ENCODE measurements at regions not wholly inside any gene's neighbourhood (a gene's known extent, or its start where the extent isn't known, plus 50 kb on each side); places are given as distances from the start of the nearest gene placed in this dataset.

GRCh38 chr11:119878990-119879389 lies 150.0 kb upstream of the NECTIN1 start (continued):
- TF ChIP-seq ZNF462 (CRISPR knock-in tag; IDR thresholded peaks at IDR 0.05): no peak
- TF ChIP-seq ETS1 (IDR thresholded peaks at IDR 0.05): no peak
- no peak for TF ChIP-seq ZNF114 (CRISPR knock-in tag; IDR thresholded peaks at IDR 0.05)

- Histone ChIP-seq H3K4me2 (no peak overlapping the region), H3K36me3 (ENCODE audit: insufficient read depth) (no peaks in the 10 kb centered on the region), H3F3A (replicated peaks; ENCODE audit: low read depth) (no peaks in the 10 kb centered on the region), H3K4me1 (ENCODE audit: insufficient read depth) (no peaks in the 10 kb centered on the region), H2AFZ (no peak overlapping the region), H3K79me2 (replicated peaks; ENCODE audit: insufficient read depth) (no peaks in the 10 kb centered on the region), H3K27ac (ENCODE audit: low read depth) (no peak overlapping the region), H3K27me3 (ENCODE audit: insufficient read depth) (no peaks in the 10 kb centered on the region), H3K9me2 (ENCODE audit: insufficient read depth) (no peaks in the 10 kb centered on the region), H4K20me1 (replicated peaks; ENCODE audit: insufficient read depth) (no peaks in the 10 kb centered on the region), H3K4me3 (no peak overlapping the region)
- H3K4me1 Mint-ChIP-seq: peaks cover 22% of the 10 kb centered on the region
- peaks cover 2% of the 10 kb centered on the region for H3K27me3 Mint-ChIP-seq (ENCODE audit: insufficient read depth, low read depth, poor library complexity)
- H3K4me3 Mint-ChIP-seq: no peak overlapping the region
- H3K27ac Mint-ChIP-seq: no peak overlapping the region
- ATAC-seq: no peak
- H3K9me3 Mint-ChIP-seq: no peaks in the 10 kb centered on the region
- no peaks in the 10 kb centered on the region for H3K36me3 Mint-ChIP-seq (ENCODE audit: low read depth)
- no peak for DNase-seq (ENCODE audit: low spot score)
- no peak for TF ChIP-seq EZH2phosphoT487 (IDR thresholded peaks at IDR 0.05; ENCODE audit: unreplicated experiment)
- TF ChIP-seq JUNB (IDR thresholded peaks at IDR 0.05; ENCODE audit: unreplicated experiment): no peak
- no peak for TF ChIP-seq REST (IDR thresholded peaks at IDR 0.05; ENCODE audit: unreplicated experiment)
Observed at GRCh38 chr11:119876841-119877240, 147.8 kb upstream of the NECTIN1 start.
